WTC11 (cell line): ENCODE measurements at regions not wholly inside any gene's neighbourhood (a gene's known extent, or its start where the extent isn't known, plus 50 kb on each side); places are given as distances from the start of the nearest gene placed in this dataset.

Experiments used
- ATAC-seq: fragments of 200-7000 bp; cut with Tn5 transposase; 2 replicates; pipeline ENCODE4 v1.10.0; 2021; ENCODE audit warnings: mild to moderate bottlenecking, moderate library complexity
- CTCF ChIA-PET: fragments of 300-600 bp; sonication (Branson Sonifier 250); formaldehyde crosslinking; loops from one replicate; lab custom pipeline; 2021; ENCODE audit warnings: antibody characterized with exemption; lab: Charles Lee
- POLR2A ChIA-PET: fragments of 350-600 bp; sonication (Branson Sonifier 250); formaldehyde crosslinking; loops from one replicate; lab custom pipeline; 2021; ENCODE audit warnings: antibody characterized with exemption; lab: Charles Lee
- DNase-seq: peaks from one replicate; pipeline ENCODE4 v3.0.0; 2021; ENCODE audit warnings: low spot score
- H3K27ac Mint-ChIP-seq: 2 replicates; pipeline ENCODE4 v1.8.0; 2021; ENCODE audit warnings: mixed read lengths
- H3K27me3 Mint-ChIP-seq: 2 replicates; pipeline ENCODE4 v1.8.0; 2021; ENCODE audit warnings: low read depth, mild to moderate bottlenecking, moderate library complexity, mixed read lengths
- H3K36me3 Mint-ChIP-seq: 2 replicates; pipeline ENCODE4 v1.8.0; 2021; ENCODE audit warnings: mixed read lengths
- H3K4me1 Mint-ChIP-seq: 2 replicates; pipeline ENCODE4 v1.8.0; 2022; ENCODE audit warnings: mixed read lengths
- H3K4me3 Mint-ChIP-seq: 2 replicates; pipeline ENCODE4 v1.8.0; 2021; ENCODE audit warnings: mild to moderate bottlenecking, moderate library complexity, mixed read lengths
- H3K9me3 Mint-ChIP-seq: 2 replicates; pipeline ENCODE4 v1.8.0; 2021; ENCODE audit warnings: mixed read lengths
- CREM ChIP-seq: sonication (generic); formaldehyde crosslinking; IDR thresholded peaks from 2 replicates; pipeline ENCODE4 v1.8.1; 2022; ENCODE audit warnings: mild to moderate bottlenecking, missing genetic modification reagents, moderate library complexity
- ERG ChIP-seq: fragments of 250-450 bp; sonication (Bioruptor Pico); IDR thresholded peaks from 2 replicates; pipeline ENCODE4 v1.8.0; 2021; ENCODE audit warnings: mild to moderate bottlenecking
- ESRRA ChIP-seq: sonication (generic); formaldehyde crosslinking; IDR thresholded peaks from 2 replicates; pipeline ENCODE4 v1.8.1; 2022; ENCODE audit warnings: mild to moderate bottlenecking, missing genetic modification reagents, borderline replicate concordance
- GTF2I ChIP-seq: fragments of 250-450 bp; sonication (Bioruptor Pico); conservative IDR thresholded peaks from 2 replicates; pipeline ENCODE4 v1.4.0; 2021; ENCODE audit warnings: mild to moderate bottlenecking
- HMGA2 ChIP-seq: fragments of 250-450 bp; sonication (Bioruptor Pico); IDR thresholded peaks from 2 replicates; pipeline ENCODE4 v1.4.0; 2021; ENCODE audit warnings: mild to moderate bottlenecking, moderate library complexity
- JAZF1 ChIP-seq: fragments of 250-450 bp; sonication (Bioruptor Pico); IDR thresholded peaks from 2 replicates; pipeline ENCODE4 v1.9.0; 2021; ENCODE audit warnings: moderate library complexity, mild to moderate bottlenecking, inconsistent platforms
- JUN ChIP-seq: sonication (generic); formaldehyde crosslinking; IDR thresholded peaks from 2 replicates; pipeline ENCODE4 v1.8.0; 2023; ENCODE audit warnings: mild to moderate bottlenecking, missing genetic modification reagents
- MAX ChIP-seq: sonication (generic); formaldehyde crosslinking; IDR thresholded peaks from 2 replicates; pipeline ENCODE4 v1.8.0; 2022; ENCODE audit warnings: mild to moderate bottlenecking, missing genetic modification reagents
- MXD4 ChIP-seq: fragments of 250-450 bp; sonication (Bioruptor Pico); IDR thresholded peaks from 2 replicates; pipeline ENCODE4 v1.8.0; 2021; ENCODE audit warnings: mild to moderate bottlenecking, moderate library complexity, borderline replicate concordance
- NFATC4 ChIP-seq: fragments of 250-450 bp; sonication (Bioruptor Pico); IDR thresholded peaks from 2 replicates; pipeline ENCODE4 v1.9.0; 2021; ENCODE audit warnings: mild to moderate bottlenecking
- NFE2L1 ChIP-seq: sonication (generic); formaldehyde crosslinking; IDR thresholded peaks from 2 replicates; pipeline ENCODE4 v1.8.1; 2023; ENCODE audit warnings: missing genetic modification reagents
- NR1H2 ChIP-seq: sonication (generic); formaldehyde crosslinking; IDR thresholded peaks from 2 replicates; pipeline ENCODE4 v1.9.0; 2021; ENCODE audit warnings: mild to moderate bottlenecking, moderate library complexity, missing genetic modification reagents
- NR3C1 ChIP-seq: sonication (generic); formaldehyde crosslinking; conservative IDR thresholded peaks from 2 replicates; pipeline ENCODE4 v1.8.1; 2023; ENCODE audit warnings: low read depth, mild to moderate bottlenecking, missing genetic modification reagents
- PREB ChIP-seq: sonication (generic); formaldehyde crosslinking; IDR thresholded peaks from 2 replicates; pipeline ENCODE4 v1.8.1; 2022; ENCODE audit warnings: mild to moderate bottlenecking, missing genetic modification reagents, moderate library complexity, borderline replicate concordance
- PRRX2 ChIP-seq: fragments of 250-450 bp; sonication (Bioruptor Pico); IDR thresholded peaks from 2 replicates; pipeline ENCODE4 v1.8.0; 2021; ENCODE audit warnings: mild to moderate bottlenecking
- RORB ChIP-seq: fragments of 250-450 bp; sonication (Bioruptor Pico); IDR thresholded peaks from 2 replicates; pipeline ENCODE4 v1.9.0; 2021; ENCODE audit warnings: mild to moderate bottlenecking
- SMAD4 ChIP-seq: sonication (generic); formaldehyde crosslinking; IDR thresholded peaks from 2 replicates; pipeline ENCODE4 v1.8.0; 2022; ENCODE audit warnings: mild to moderate bottlenecking, missing genetic modification reagents
- TEAD4 ChIP-seq: sonication (generic); formaldehyde crosslinking; IDR thresholded peaks from 2 replicates; pipeline ENCODE4 v1.8.0; 2022; ENCODE audit warnings: mild to moderate bottlenecking, missing genetic modification reagents
- ZMAT4 ChIP-seq: fragments of 250-450 bp; sonication (Bioruptor Pico); IDR thresholded peaks from 2 replicates; pipeline ENCODE4 v1.9.0; 2021; ENCODE audit warnings: mild to moderate bottlenecking
- ZNF138 ChIP-seq: sonication (generic); formaldehyde crosslinking; conservative IDR thresholded peaks from 2 replicates; pipeline ENCODE4 v1.8.1; 2022; ENCODE audit warnings: mild to moderate bottlenecking, moderate library complexity, missing genetic modification reagents
- ZNF423 ChIP-seq: fragments of 250-450 bp; sonication (Bioruptor Pico); IDR thresholded peaks from 2 replicates; pipeline ENCODE4 v2.1.2; 2022; ENCODE audit warnings: mild to moderate bottlenecking, moderate library complexity
- TF ChIP-seq, protein P1 (sequence below): sonication (generic); formaldehyde crosslinking; IDR thresholded peaks from 2 replicates; pipeline ENCODE4 v1.8.0; 2022; ENCODE audit warnings: missing genetic modification reagents
- TF ChIP-seq, protein P2 (sequence below): sonication (generic); formaldehyde crosslinking; conservative IDR thresholded peaks from 2 replicates; pipeline ENCODE4 v1.8.1; 2022; ENCODE audit warnings: mild to moderate bottlenecking, missing genetic modification reagents
- TF ChIP-seq, protein P3 (sequence below): sonication (generic); formaldehyde crosslinking; conservative IDR thresholded peaks from 2 replicates; pipeline ENCODE4 v1.8.1; 2023; ENCODE audit warnings: mild to moderate bottlenecking, low read depth, missing genetic modification reagents, moderate library complexity

- TF ChIP-seq RORB, result no peak
- no peak for TF ChIP-seq JAZF1 (CRISPR knock-in tag)
- TF ChIP-seq, all 79 proteins: peak for 0
These were observed 174.8 kb upstream of the NAMPT start (continued) for GRCh38 chr7:106459397-106460072.

GRCh38 chr7:106457678-106458077 lies 172.9 kb upstream of the NAMPT start:
- ChIA-PET CTCF (no interaction called here), POLR2A (no interaction called here)
- Mint-ChIP-seq H3K9me3 (peaks cover 65% of the 10 kb centered on the region), H3K27ac (no peak overlapping the region), H3K4me3 (no peak overlapping the region), H3K36me3 (peaks cover 38% of the 10 kb centered on the region), H3K27me3 (peaks cover 3% of the 10 kb centered on the region; the same call in 1 of the 2 replicates), H3K4me1 (peaks cover 16% of the 10 kb centered on the region)
- DNase-seq (no peak), ATAC-seq (no peak)
- no peak for TF ChIP-seq NR3C1 (CRISPR knock-in tag)
- TF ChIP-seq NFATC4, result no peak
- no peak for TF ChIP-seq ZMAT4 (CRISPR knock-in tag)
- no peak for TF ChIP-seq MXD4
- TF ChIP-seq GTF2I (CRISPR knock-in tag), result no peak
- TF ChIP-seq TEAD4 (CRISPR knock-in tag), result no peak
- TF ChIP-seq PRRX2, result no peak
- TF ChIP-seq ZNF423, result no peak
- TF ChIP-seq HMGA2 (CRISPR knock-in tag), result no peak
- no peak for TF ChIP-seq ERG (CRISPR knock-in tag)
- TF ChIP-seq CREM (CRISPR knock-in tag), result no peak

DNA sequence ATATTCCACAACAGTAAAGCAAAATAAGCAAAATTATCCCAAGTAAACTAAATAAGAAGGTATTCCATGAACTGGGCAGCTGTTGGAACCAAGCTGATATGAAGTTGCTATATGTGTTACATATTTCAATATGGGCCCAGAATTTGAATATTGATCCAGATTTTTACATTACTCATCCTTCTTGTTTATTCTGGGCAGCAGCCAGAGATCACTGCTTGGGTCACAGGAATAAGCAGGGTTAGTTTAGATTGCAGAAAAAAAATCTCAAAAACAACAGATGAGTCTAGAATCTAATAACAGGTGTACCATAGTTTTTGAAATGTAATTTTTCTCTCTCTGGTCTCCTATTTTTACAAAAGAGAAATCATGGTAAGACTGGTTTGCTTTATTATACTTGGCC lies 171.5 kb upstream of the NAMPT start:
- ChIA-PET POLR2A (no interaction called here), CTCF (no interaction called here)
- peaks cover 8% of the 10 kb centered on the region for H3K4me1 Mint-ChIP-seq
- H3K9me3 Mint-ChIP-seq, result peaks cover 78% of the 10 kb centered on the region
- no peak for DNase-seq
- H3K27me3 Mint-ChIP-seq, result peaks cover 3% of the 10 kb centered on the region; the same call in 1 of the 2 replicates
- peaks cover 51% of the 10 kb centered on the region for H3K36me3 Mint-ChIP-seq
- no peak overlapping the region for H3K27ac Mint-ChIP-seq
- H3K4me3 Mint-ChIP-seq, result no peak overlapping the region
- no peak for ATAC-seq
- TF ChIP-seq, protein P1, sequence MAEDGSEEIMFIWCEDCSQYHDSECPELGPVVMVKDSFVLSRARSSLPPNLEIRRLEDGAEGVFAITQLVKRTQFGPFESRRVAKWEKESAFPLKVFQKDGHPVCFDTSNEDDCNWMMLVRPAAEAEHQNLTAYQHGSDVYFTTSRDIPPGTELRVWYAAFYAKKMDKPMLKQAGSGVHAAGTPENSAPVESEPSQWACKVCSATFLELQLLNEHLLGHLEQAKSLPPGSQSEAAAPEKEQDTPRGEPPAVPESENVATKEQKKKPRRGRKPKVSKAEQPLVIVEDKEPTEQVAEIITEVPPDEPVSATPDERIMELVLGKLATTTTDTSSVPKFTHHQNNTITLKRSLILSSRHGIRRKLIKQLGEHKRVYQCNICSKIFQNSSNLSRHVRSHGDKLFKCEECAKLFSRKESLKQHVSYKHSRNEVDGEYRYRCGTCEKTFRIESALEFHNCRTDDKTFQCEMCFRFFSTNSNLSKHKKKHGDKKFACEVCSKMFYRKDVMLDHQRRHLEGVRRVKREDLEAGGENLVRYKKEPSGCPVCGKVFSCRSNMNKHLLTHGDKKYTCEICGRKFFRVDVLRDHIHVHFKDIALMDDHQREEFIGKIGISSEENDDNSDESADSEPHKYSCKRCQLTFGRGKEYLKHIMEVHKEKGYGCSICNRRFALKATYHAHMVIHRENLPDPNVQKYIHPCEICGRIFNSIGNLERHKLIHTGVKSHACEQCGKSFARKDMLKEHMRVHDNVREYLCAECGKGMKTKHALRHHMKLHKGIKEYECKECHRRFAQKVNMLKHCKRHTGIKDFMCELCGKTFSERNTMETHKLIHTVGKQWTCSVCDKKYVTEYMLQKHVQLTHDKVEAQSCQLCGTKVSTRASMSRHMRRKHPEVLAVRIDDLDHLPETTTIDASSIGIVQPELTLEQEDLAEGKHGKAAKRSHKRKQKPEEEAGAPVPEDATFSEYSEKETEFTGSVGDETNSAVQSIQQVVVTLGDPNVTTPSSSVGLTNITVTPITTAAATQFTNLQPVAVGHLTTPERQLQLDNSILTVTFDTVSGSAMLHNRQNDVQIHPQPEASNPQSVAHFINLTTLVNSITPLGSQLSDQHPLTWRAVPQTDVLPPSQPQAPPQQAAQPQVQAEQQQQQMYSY, result no peak
- TF ChIP-seq, protein P2, sequence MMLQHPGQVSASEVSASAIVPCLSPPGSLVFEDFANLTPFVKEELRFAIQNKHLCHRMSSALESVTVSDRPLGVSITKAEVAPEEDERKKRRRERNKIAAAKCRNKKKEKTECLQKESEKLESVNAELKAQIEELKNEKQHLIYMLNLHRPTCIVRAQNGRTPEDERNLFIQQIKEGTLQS (CRISPR knock-in tag), result no peak
- TF ChIP-seq ZNF138 (CRISPR knock-in tag), result no peak
- no peak for TF ChIP-seq PREB
- TF ChIP-seq NR1H2, result no peak
- TF ChIP-seq, protein P3, sequence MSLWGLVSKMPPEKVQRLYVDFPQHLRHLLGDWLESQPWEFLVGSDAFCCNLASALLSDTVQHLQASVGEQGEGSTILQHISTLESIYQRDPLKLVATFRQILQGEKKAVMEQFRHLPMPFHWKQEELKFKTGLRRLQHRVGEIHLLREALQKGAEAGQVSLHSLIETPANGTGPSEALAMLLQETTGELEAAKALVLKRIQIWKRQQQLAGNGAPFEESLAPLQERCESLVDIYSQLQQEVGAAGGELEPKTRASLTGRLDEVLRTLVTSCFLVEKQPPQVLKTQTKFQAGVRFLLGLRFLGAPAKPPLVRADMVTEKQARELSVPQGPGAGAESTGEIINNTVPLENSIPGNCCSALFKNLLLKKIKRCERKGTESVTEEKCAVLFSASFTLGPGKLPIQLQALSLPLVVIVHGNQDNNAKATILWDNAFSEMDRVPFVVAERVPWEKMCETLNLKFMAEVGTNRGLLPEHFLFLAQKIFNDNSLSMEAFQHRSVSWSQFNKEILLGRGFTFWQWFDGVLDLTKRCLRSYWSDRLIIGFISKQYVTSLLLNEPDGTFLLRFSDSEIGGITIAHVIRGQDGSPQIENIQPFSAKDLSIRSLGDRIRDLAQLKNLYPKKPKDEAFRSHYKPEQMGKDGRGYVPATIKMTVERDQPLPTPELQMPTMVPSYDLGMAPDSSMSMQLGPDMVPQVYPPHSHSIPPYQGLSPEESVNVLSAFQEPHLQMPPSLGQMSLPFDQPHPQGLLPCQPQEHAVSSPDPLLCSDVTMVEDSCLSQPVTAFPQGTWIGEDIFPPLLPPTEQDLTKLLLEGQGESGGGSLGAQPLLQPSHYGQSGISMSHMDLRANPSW (CRISPR knock-in tag), result no peak
- no peak for TF ChIP-seq NFE2L1
- no peak for TF ChIP-seq ESRRA (CRISPR knock-in tag)
- TF ChIP-seq JUN (CRISPR knock-in tag), result no peak
- no peak for TF ChIP-seq SMAD4 (CRISPR knock-in tag)
- TF ChIP-seq MAX (CRISPR knock-in tag), result no peak
